ENCODE measurements at regions not wholly inside any gene's neighbourhood (a gene's known extent, or its start where the extent isn't known, plus 50 kb on each side); places are given as distances from the start of the nearest gene placed in this dataset.

GRCh38 chr6:77403424-77403823 is 59.9 kb downstream of the HTR1B start:
- DNase-seq: no peak

GRCh38 chr6:77401231-77401630 is 62.1 kb downstream of the HTR1B start:
- no peak for DNase-seq

GRCh38 chr6:77397561-77397960 is 65.7 kb downstream of the HTR1B start:
- DNase-seq: no peak

GRCh38 chr6:77389402-77389801 is 73.9 kb downstream of the HTR1B start:
- DNase-seq: no peak

- no peak for DNase-seq
Observed at GRCh38 chr6:77383026-77383425, 80.3 kb downstream of the HTR1B start.

- DNase-seq: no peak
Observed at GRCh38 chr6:77373955-77374354, 89.3 kb downstream of the HTR1B start.

GRCh38 chr6:77371748-77372147 is 91.5 kb downstream of the HTR1B start:
- no peak for DNase-seq

- no peak for DNase-seq
Observed at GRCh38 chr6:77368660-77369313, 94.5 kb downstream of the HTR1B start.

- no peak for DNase-seq
Observed at GRCh38 chr6:77366798-77367197, 96.5 kb downstream of the HTR1B start.

GRCh38 chr6:77363702-77364101 is 99.6 kb downstream of the HTR1B start:
- no peak for DNase-seq

- DNase-seq: no peak
Observed at GRCh38 chr6:77362055-77362454, 101.2 kb downstream of the HTR1B start.

- DNase-seq: no peak
Observed at GRCh38 chr6:77361018-77361417, 102.3 kb downstream of the HTR1B start.

- no peak for DNase-seq
Observed at GRCh38 chr6:77356821-77357220, 106.5 kb downstream of the HTR1B start.

GRCh38 chr6:77354581-77354980 is 108.7 kb downstream of the HTR1B start:
- DNase-seq: no peak

- no peak for DNase-seq
Observed at GRCh38 chr6:77353129-77353528, 110.2 kb downstream of the HTR1B start.

- no peak for DNase-seq
Observed at GRCh38 chr6:77341058-77341986, 122.0 kb downstream of the HTR1B start.

- DNase-seq: no peak
Observed at GRCh38 chr6:77340331-77340730, 123.0 kb downstream of the HTR1B start.

GRCh38 chr6:77339926-77340325 is 123.4 kb downstream of the HTR1B start:
- no peak for DNase-seq

- DNase-seq: no peak
Observed at GRCh38 chr6:77337392-77337791, 125.9 kb downstream of the HTR1B start.

- DNase-seq: no peak
Observed at GRCh38 chr6:77334093-77334492, 129.2 kb downstream of the HTR1B start.

- DNase-seq: no peak
Observed at GRCh38 chr6:77332915-77333623, 130.2 kb downstream of the HTR1B start.

GRCh38 chr6:77326711-77327110 is 136.6 kb downstream of the HTR1B start:
- no peak for DNase-seq

- no peak for DNase-seq
Observed at GRCh38 chr6:77326029-77326428, 137.3 kb downstream of the HTR1B start.

All from C1 segment of cervical spinal cord (tissue), 14 donors.